Left lung (tissue), 4 donors: ENCODE measurements at regions not wholly inside any gene's neighbourhood (a gene's known extent, or its start where the extent isn't known, plus 50 kb on each side); places are given as distances from the start of the nearest gene placed in this dataset.
A peak's percentile ranks its signal among the peaks of the same experiment; 100 is the strongest.

Experiments
- ATAC-seq: fragments of 200-7000 bp; cut with Tn5 transposase; one replicate; pipeline ENCODE4 v1.9.1; 2020; ENCODE audit warnings: moderate library complexity
- DNase-seq, 4 donors: peaks; one replicate each; pipeline ENCODE4 v3.0.0-alpha.2; 2013 to 2020
- H3K27ac ChIP-seq, 2 donors: fragments of 200-600 bp; sonication (generic) in 1 of 2; one replicate each; pipeline versions ENCODE4 v1.5.0 to v1.8.0; 2020 to 2021
- H3K27me3 ChIP-seq, 2 donors: fragments of 200-600 bp; sonication (generic) in 1 of 2; one replicate each; pipeline versions ENCODE4 v1.5.0 to v1.8.0; 2020 to 2021
- H3K36me3 ChIP-seq, 2 donors: fragments of 200-600 bp; sonication (generic) in 1 of 2; one replicate each; pipeline versions ENCODE4 v1.5.0 to v1.8.0; 2020 to 2021
- H3K4me1 ChIP-seq, 2 donors: fragments of 200-600 bp; one replicate each; pipeline ENCODE4 v1.8.0; 2021
- H3K4me3 ChIP-seq, 2 donors: fragments of 200-600 bp; sonication (generic) in 1 of 2; one replicate each; pipeline versions ENCODE4 v1.5.0 to v1.8.0; 2020 to 2021; ENCODE audit warnings: mild to moderate bottlenecking in 1 of 2
- H3K9me3 ChIP-seq, 2 donors: fragments of 200-600 bp; sonication (generic) in 1 of 2; one replicate each; pipeline versions ENCODE4 v1.5.0 to v1.8.0; 2020 to 2021
- CTCF ChIP-seq, 2 donors: fragments of 200-600 bp; sonication (generic) in 1 of 2; IDR thresholded peaks; one replicate each; pipeline versions ENCODE4 v1.5.0 to v1.8.0; 2021; ENCODE audit warnings: antibody characterized with exemption in 2 of 2
- intact Hi-C, 2 donors: fragments of 100-400 bp; cut with DNase I; formaldehyde crosslinking; loops; one replicate each; pipeline versions ENCODE4 v1.11.2 to v1.14.2; 2022
- donor health status: DM: no; HTN: yes; CAD: no.
- donor health status: DM: no; HTN: no; CAD: no.

GRCh38 chr6:169904051-169904922 lies 152.9 kb downstream of the ERMARD start:
- Histone ChIP-seq H3K27ac (peak overlapping the region in 1 of 2 donors; percentile 41), H3K36me3 (no peaks in the 10 kb centered on the region), H3K4me3 (no peak overlapping the region), H3K9me3 (no peaks in the 10 kb centered on the region), H3K27me3 (no peaks in the 10 kb centered on the region), H3K4me1 (peaks cover 6 to 18% of the 10 kb centered on the region in 2 donors)
- TF ChIP-seq CTCF (IDR thresholded peaks at IDR 0.05): no peak
- intact Hi-C loops: no loop called here
- ATAC-seq: peak; percentile 9
- DNase-seq: peak in 1 of 4 donors; percentile 57

- ATAC-seq: no peak
- Histone ChIP-seq H3K4me3 (no peak overlapping the region), H3K27ac (no peak overlapping the region), H3K9me3 (no peaks in the 10 kb centered on the region), H3K36me3 (no peaks in the 10 kb centered on the region), H3K4me1 (peaks cover 6 to 18% of the 10 kb centered on the region in 2 donors), H3K27me3 (no peaks in the 10 kb centered on the region)
- intact Hi-C loops: no loop called here
- no peak for TF ChIP-seq CTCF (IDR thresholded peaks at IDR 0.05)
- DNase-seq: peak in 1 of 4 donors; percentile 67
Observed at GRCh38 chr6:169903122-169903521, 151.7 kb downstream of the ERMARD start.

- Histone ChIP-seq H3K4me3 (no peak overlapping the region), H3K27ac (no peak overlapping the region), H3K9me3 (no peaks in the 10 kb centered on the region), H3K36me3 (no peaks in the 10 kb centered on the region), H3K27me3 (no peaks in the 10 kb centered on the region), H3K4me1 (peaks cover 6 to 17% of the 10 kb centered on the region in 2 donors)
- no peak for ATAC-seq
- DNase-seq: peak in 1 of 4 donors; percentile 55
- intact Hi-C loops: no loop called here
- no peak for TF ChIP-seq CTCF (IDR thresholded peaks at IDR 0.05)
Observed at GRCh38 chr6:169902604-169903003, 151.2 kb downstream of the ERMARD start.

GRCh38 chr6:169902070-169902469 lies 150.6 kb downstream of the ERMARD start:
- DNase-seq (no peak), ATAC-seq (no peak)
- H3K9me3 ChIP-seq: no peaks in the 10 kb centered on the region

More at GRCh38 chr6:169902070-169902469, 150.6 kb downstream of the ERMARD start:
- Histone ChIP-seq H3K36me3 (no peaks in the 10 kb centered on the region), H3K4me1 (peaks cover 6 to 12% of the 10 kb centered on the region in 2 donors), H3K27me3 (no peaks in the 10 kb centered on the region), H3K27ac (no peak overlapping the region), H3K4me3 (no peak overlapping the region)
- no peak for TF ChIP-seq CTCF (IDR thresholded peaks at IDR 0.05)
- intact Hi-C loops: no loop called here
